ENCODE measurements at regions not wholly inside any gene's neighbourhood (a gene's known extent, or its start where the extent isn't known, plus 50 kb on each side); places are given as distances from the start of the nearest gene placed in this dataset.

- TF ChIP-seq FOXK2 (IDR thresholded peaks at IDR 0.05) (no peak), BHLHE40 (IDR thresholded peaks at IDR 0.05; ENCODE audit: borderline replicate concordance) (no peak), FOXA1 (IDR thresholded peaks at IDR 0.05) (no peak), FOXM1 (IDR thresholded peaks at IDR 0.05; ENCODE audit: borderline replicate concordance) (no peak), SP1 (IDR thresholded peaks at IDR 0.05) (no peak), HDGF (IDR thresholded peaks at IDR 0.05; ENCODE audit: borderline replicate concordance) (no peak), SUZ12 (IDR thresholded peaks at IDR 0.05) (no peak), TARDBP (IDR thresholded peaks at IDR 0.05) (no peak), PKNOX1 (IDR thresholded peaks at IDR 0.05) (no peak), ELF4 (IDR thresholded peaks at IDR 0.05) (no peak)
Measured at GRCh38 chr12:107180272-107180671, 86.9 kb upstream of the CRY1 start.
